ENCODE measurements at regions not wholly inside any gene's neighbourhood (a gene's known extent, or its start where the extent isn't known, plus 50 kb on each side); places are given as distances from the start of the nearest gene placed in this dataset.

GRCh38 chr18:71673498-71673897, 870.6 kb downstream of the CBLN2 start:
- peak in 1 of 2 donors; percentile 39 for ATAC-seq
- no peak for DNase-seq
- intact Hi-C loops (cut with DNase I): no loop called here
- H3K4me3 ChIP-seq: no peak overlapping the region
- H3K27me3 ChIP-seq (ENCODE audit: low read depth): no peaks in the 10 kb centered on the region
- H3K27ac ChIP-seq: no peak overlapping the region
- TF ChIP-seq CTCF (IDR thresholded peaks at IDR 0.05): no peak
- no peaks in the 10 kb centered on the region for H3K36me3 ChIP-seq
- no peaks in the 10 kb centered on the region for H3K4me1 ChIP-seq
- H3K9me3 ChIP-seq: no peaks in the 10 kb centered on the region

GRCh38 chr18:71666481-71666880, 877.7 kb downstream of the CBLN2 start:
- no peaks in the 10 kb centered on the region for H3K36me3 ChIP-seq
- intact Hi-C loops (cut with DNase I): no loop called here
- H3K27ac ChIP-seq: no peak overlapping the region
- no peak for TF ChIP-seq CTCF (IDR thresholded peaks at IDR 0.05)
- H3K9me3 ChIP-seq: no peaks in the 10 kb centered on the region
- DNase-seq (no peak), ATAC-seq (no peak)
- H3K27me3 ChIP-seq (ENCODE audit: low read depth): no peaks in the 10 kb centered on the region
- H3K4me1 ChIP-seq: no peaks in the 10 kb centered on the region
- no peak overlapping the region for H3K4me3 ChIP-seq

GRCh38 chr18:71665131-71665530, 879.0 kb downstream of the CBLN2 start:
- ATAC-seq (no peak), DNase-seq (no peak)
- no peak for TF ChIP-seq CTCF (IDR thresholded peaks at IDR 0.05)
- Histone ChIP-seq H3K27me3 (ENCODE audit: low read depth) (no peaks in the 10 kb centered on the region), H3K27ac (no peak overlapping the region), H3K9me3 (no peaks in the 10 kb centered on the region), H3K4me3 (no peak overlapping the region), H3K4me1 (no peaks in the 10 kb centered on the region), H3K36me3 (no peaks in the 10 kb centered on the region)
- intact Hi-C loops (cut with DNase I): no loop called here

GRCh38 chr18:71643822-71644221, 900.3 kb downstream of the CBLN2 start:
- H3K27ac ChIP-seq: no peak overlapping the region
- no peaks in the 10 kb centered on the region for H3K36me3 ChIP-seq
- ATAC-seq (no peak), DNase-seq (no peak)
- H3K4me1 ChIP-seq: no peaks in the 10 kb centered on the region
- H3K27me3 ChIP-seq (ENCODE audit: low read depth): no peaks in the 10 kb centered on the region
- intact Hi-C loops (cut with DNase I): no loop called here
- no peaks in the 10 kb centered on the region for H3K9me3 ChIP-seq
- no peak overlapping the region for H3K4me3 ChIP-seq
- TF ChIP-seq CTCF (IDR thresholded peaks at IDR 0.05): no peak

GRCh38 chr18:71630696-71631095, 913.4 kb downstream of the CBLN2 start:
- H3K27ac ChIP-seq: no peak overlapping the region
- no peaks in the 10 kb centered on the region for H3K9me3 ChIP-seq
- no peaks in the 10 kb centered on the region for H3K27me3 ChIP-seq (ENCODE audit: low read depth)
- no peak overlapping the region for H3K4me3 ChIP-seq
- DNase-seq: no peak
- H3K36me3 ChIP-seq: no peaks in the 10 kb centered on the region
- no peak for TF ChIP-seq CTCF (IDR thresholded peaks at IDR 0.05)
- no peaks in the 10 kb centered on the region for H3K4me1 ChIP-seq
- ATAC-seq: no peak
- intact Hi-C loops (cut with DNase I): no loop called here

- intact Hi-C loops (cut with DNase I): no loop called here
- Histone ChIP-seq H3K27me3 (ENCODE audit: low read depth) (no peaks in the 10 kb centered on the region), H3K27ac (no peak overlapping the region), H3K4me3 (no peak overlapping the region), H3K36me3 (no peaks in the 10 kb centered on the region), H3K9me3 (no peaks in the 10 kb centered on the region), H3K4me1 (no peaks in the 10 kb centered on the region)
- ATAC-seq (no peak), DNase-seq (no peak)
- no peak for TF ChIP-seq CTCF (IDR thresholded peaks at IDR 0.05)
These were observed 918.5 kb downstream of the CBLN2 start for GRCh38 chr18:71625556-71626090.

Measured in lower lobe of right lung (tissue), 2 donors.